Epidermal melanocyte (primary cell): ENCODE measurements at regions not wholly inside any gene's neighbourhood (a gene's known extent, or its start where the extent isn't known, plus 50 kb on each side); places are given as distances from the start of the nearest gene placed in this dataset.

Experiments
- DNase-seq: peaks from one replicate; pipeline ENCODE4 v3.0.0; 2011; ENCODE audit warnings: low spot score; ENCODE audit not compliant: insufficient read length

- DNase-seq: no peak
Observed at GRCh38 chr1:163406772-163407171, 85.0 kb downstream of the NUF2 start.

GRCh38 chr1:163408262-163408661 is 86.5 kb downstream of the NUF2 start:
- no peak for DNase-seq

GRCh38 chr1:163410073-163410999 is 88.6 kb downstream of the NUF2 start:
- no peak for DNase-seq

GRCh38 chr1:163412221-163412620 is 90.5 kb downstream of the NUF2 start:
- DNase-seq: no peak

GRCh38 chr1:163414778-163415177 is 93.0 kb downstream of the NUF2 start:
- DNase-seq: no peak

GRCh38 chr1:163421701-163422100 is 99.9 kb downstream of the NUF2 start:
- DNase-seq: no peak

GRCh38 chr1:163422738-163423404 is 101.1 kb downstream of the NUF2 start:
- no peak for DNase-seq

- no peak for DNase-seq
Observed at GRCh38 chr1:163426505-163427251, 104.9 kb downstream of the NUF2 start.

- DNase-seq: no peak
Observed at GRCh38 chr1:163427279-163427678, 105.5 kb downstream of the NUF2 start.

GRCh38 chr1:163436140-163436812 is 114.5 kb downstream of the NUF2 start:
- DNase-seq: no peak

GRCh38 chr1:163439471-163439870 is 117.7 kb downstream of the NUF2 start:
- DNase-seq: no peak

GRCh38 chr1:163440090-163440489 is 118.3 kb downstream of the NUF2 start:
- no peak for DNase-seq

GRCh38 chr1:163442231-163442879 is 120.6 kb downstream of the NUF2 start:
- DNase-seq: no peak

GRCh38 chr1:163442895-163443294 is 121.1 kb downstream of the NUF2 start:
- no peak for DNase-seq

- no peak for DNase-seq
Observed at GRCh38 chr1:163443863-163444262, 122.1 kb downstream of the NUF2 start.

GRCh38 chr1:163444665-163445064 is 122.9 kb downstream of the NUF2 start:
- DNase-seq: no peak

GRCh38 chr1:163450986-163451385 is 129.2 kb downstream of the NUF2 start:
- no peak for DNase-seq

GRCh38 chr1:163459539-163459938 is 137.8 kb downstream of the NUF2 start:
- no peak for DNase-seq

GRCh38 chr1:163467289-163467688 is 145.5 kb downstream of the NUF2 start:
- no peak for DNase-seq

- no peak for DNase-seq
Observed at GRCh38 chr1:163471779-163472650, 150.3 kb downstream of the NUF2 start.
